Spinal cord (tissue), 9 donors: ENCODE measurements at regions not wholly inside any gene's neighbourhood (a gene's known extent, or its start where the extent isn't known, plus 50 kb on each side); places are given as distances from the start of the nearest gene placed in this dataset.
A peak's percentile ranks its signal among the peaks of the same experiment; 100 is the strongest.
"Not testable (repeated sequence)": the region's sequence is repeated elsewhere in the genome, so short reads cannot be mapped to it uniquely, and the experiment has no call there.

ENCODE experiments used
- DNase-seq, 6 donors: peaks; one replicate each; pipeline versions ENCODE4 v3.0.0 to v3.0.0-alpha.2; 2013 to 2015; ENCODE audit warnings: low spot score in 6 of 6, low read depth in 4 of 6
- H3K27ac ChIP-seq: one replicate; pipeline ENCODE4 v1.5.1; 2013; ENCODE audit warnings: low read depth, low read length, control low read depth
- H3K27me3 ChIP-seq: one replicate; pipeline ENCODE4 v1.6.1; 2013; ENCODE audit warnings: low read length; ENCODE audit not compliant: control insufficient read depth, insufficient read depth
- H3K36me3 ChIP-seq: one replicate; pipeline ENCODE4 v1.6.1; 2013; ENCODE audit warnings: low read length; ENCODE audit not compliant: control insufficient read depth, insufficient read depth
- H3K4me1 ChIP-seq: one replicate; pipeline ENCODE4 v1.6.1; 2013; ENCODE audit warnings: low read length; ENCODE audit not compliant: control insufficient read depth, insufficient read depth
- H3K4me3 ChIP-seq: one replicate; pipeline ENCODE4 v1.5.1; 2013; ENCODE audit warnings: low read depth, low read length, control low read depth
- H3K9me3 ChIP-seq: one replicate; pipeline ENCODE4 v1.6.1; 2013; ENCODE audit warnings: low read length; ENCODE audit not compliant: control insufficient read depth, insufficient read depth
- WGBS: methylation state at CpG from one replicate; pipeline ENCODE4 v1.1.5; 2013; ENCODE audit warnings: missing lambda C conversion rate; ENCODE audit not compliant: insufficient coverage; 5-methylcytosine and 5-hydroxymethylcytosine counted together
- donor health status: healthy.

DNA sequence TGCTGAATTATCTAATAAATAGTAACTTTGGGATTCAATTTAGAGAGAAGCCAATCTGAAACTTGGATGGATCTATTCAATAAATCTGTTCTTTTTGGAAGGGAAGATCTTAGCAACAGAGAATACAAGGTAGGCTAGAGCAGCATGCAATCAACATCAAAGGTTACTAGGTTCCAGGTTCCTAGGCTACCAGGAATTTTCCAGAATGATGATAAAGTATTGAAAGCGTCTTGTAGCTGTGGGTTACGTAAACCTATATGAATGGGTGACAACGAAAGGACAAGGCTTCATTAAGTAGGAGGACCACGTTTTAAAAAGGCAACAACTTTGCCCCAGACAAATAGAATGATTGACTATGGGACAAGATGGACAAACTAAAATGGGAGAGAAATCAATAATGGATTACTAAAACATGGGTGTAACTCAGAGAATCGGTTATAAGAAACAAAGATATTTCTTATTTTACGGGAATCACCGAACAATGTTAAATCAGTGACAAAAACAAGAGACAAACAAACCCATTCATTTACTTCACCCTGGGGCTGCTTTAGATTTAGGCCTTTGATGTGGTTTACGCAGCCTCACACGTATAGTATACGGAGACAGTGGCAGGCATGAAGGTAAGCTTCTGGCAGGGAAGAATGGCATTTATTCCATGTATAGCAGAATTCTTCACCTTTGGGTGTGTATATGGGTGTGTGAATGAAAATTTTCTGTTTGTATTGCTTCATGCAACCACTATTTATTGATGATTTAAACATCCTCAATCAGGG, 732.6 kb upstream of the PABPC4L start:
- no peaks in the 10 kb centered on the region for H3K27me3 ChIP-seq
- H3K4me1 ChIP-seq = no peaks in the 10 kb centered on the region
- no peak for DNase-seq
- H3K4me3 ChIP-seq = no peak overlapping the region
- no peaks in the 10 kb centered on the region for H3K9me3 ChIP-seq
- no peaks in the 10 kb centered on the region for H3K36me3 ChIP-seq
- WGBS = 44% methylated on average over 2 of the region's 10 CpGs
- H3K27ac ChIP-seq = no peak overlapping the region

GRCh38 chr4:134915355-134915754, 713.8 kb upstream of the PABPC4L start:
- Histone ChIP-seq H3K9me3 (no peaks in the 10 kb centered on the region), H3K36me3 (no peaks in the 10 kb centered on the region), H3K27me3 (no peaks in the 10 kb centered on the region), H3K27ac (no peak overlapping the region), H3K4me1 (no peaks in the 10 kb centered on the region), H3K4me3 (no peak overlapping the region)
- DNase-seq = peak in 1 of 6 donors; percentile 54
- WGBS = no CpG with 5 or more reads among the region's 2 CpGs

DNA sequence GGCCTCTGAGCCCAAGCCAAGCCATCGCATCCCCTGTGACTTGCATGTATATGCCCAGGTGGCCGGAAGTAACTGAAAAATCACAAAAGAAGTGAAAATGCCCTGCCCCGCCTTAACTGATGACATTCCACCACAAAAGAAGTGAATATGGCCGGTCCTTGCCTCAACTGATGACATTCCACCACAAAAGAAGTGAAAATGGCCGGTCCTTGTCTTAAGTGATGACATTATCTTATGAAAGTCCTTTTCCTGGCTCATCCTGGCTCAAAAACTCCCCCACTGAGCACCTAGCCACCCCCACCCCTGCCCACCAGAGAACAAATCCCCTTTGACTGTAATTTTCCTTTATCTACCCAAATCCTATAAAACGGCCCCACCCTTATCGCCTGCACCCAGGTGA, 712.7 kb upstream of the PABPC4L start:
- not testable (repeated sequence) for H3K27ac ChIP-seq, H3K27me3 ChIP-seq, H3K36me3 ChIP-seq, H3K4me3 ChIP-seq, H3K4me1 ChIP-seq, H3K9me3 ChIP-seq, DNase-seq
- WGBS = 100% methylated on average over 2 of the region's 7 CpGs

- H3K9me3 ChIP-seq = no peaks in the 10 kb centered on the region
- no peaks in the 10 kb centered on the region for H3K36me3 ChIP-seq
- no peak overlapping the region for H3K4me3 ChIP-seq
- 14% methylated on average over 1 of the region's 2 CpGs for WGBS
- H3K27me3 ChIP-seq = no peaks in the 10 kb centered on the region
- H3K27ac ChIP-seq = no peak overlapping the region
- no peaks in the 10 kb centered on the region for H3K4me1 ChIP-seq
- no peak for DNase-seq
Measured at GRCh38 chr4:134911941-134912340, 710.4 kb upstream of the PABPC4L start.

- Histone ChIP-seq H3K4me1 (no peaks in the 10 kb centered on the region), H3K27ac (no peak overlapping the region), H3K27me3 (no peaks in the 10 kb centered on the region), H3K36me3 (no peaks in the 10 kb centered on the region), H3K9me3 (no peaks in the 10 kb centered on the region), H3K4me3 (no peak overlapping the region)
- peak in 3 of 6 donors; percentile 13 to 75 (median 42) for DNase-seq
- WGBS = no CpG with 5 or more reads among the region's 2 CpGs
Measured at GRCh38 chr4:134906404-134907023, 704.9 kb upstream of the PABPC4L start.

DNA sequence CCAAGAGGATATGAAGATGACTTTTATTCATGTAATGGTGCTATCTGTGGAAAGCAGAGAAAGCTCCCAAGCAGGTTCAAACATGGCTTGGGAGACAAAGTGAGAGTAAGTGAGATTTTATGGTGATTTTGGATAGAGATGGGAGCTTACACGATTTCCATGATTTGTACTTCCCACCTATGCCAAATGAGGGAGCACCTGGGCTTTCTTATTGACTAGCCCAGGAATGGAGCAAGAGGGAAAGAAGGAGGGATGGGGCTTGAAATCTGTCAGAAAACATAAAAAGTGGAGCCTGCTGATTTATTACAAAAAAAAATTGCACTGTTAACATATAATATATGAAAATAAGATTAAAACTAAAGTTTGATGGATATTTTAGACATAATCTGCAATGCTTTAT, 703.5 kb upstream of the PABPC4L start:
- no peaks in the 10 kb centered on the region for H3K36me3 ChIP-seq
- no peak overlapping the region for H3K27ac ChIP-seq
- H3K4me1 ChIP-seq = no peaks in the 10 kb centered on the region
- DNase-seq = no peak
- no CpG with 5 or more reads among the region's 1 CpG for WGBS
- H3K4me3 ChIP-seq = no peak overlapping the region
- H3K27me3 ChIP-seq = no peaks in the 10 kb centered on the region
- H3K9me3 ChIP-seq = no peaks in the 10 kb centered on the region

DNA sequence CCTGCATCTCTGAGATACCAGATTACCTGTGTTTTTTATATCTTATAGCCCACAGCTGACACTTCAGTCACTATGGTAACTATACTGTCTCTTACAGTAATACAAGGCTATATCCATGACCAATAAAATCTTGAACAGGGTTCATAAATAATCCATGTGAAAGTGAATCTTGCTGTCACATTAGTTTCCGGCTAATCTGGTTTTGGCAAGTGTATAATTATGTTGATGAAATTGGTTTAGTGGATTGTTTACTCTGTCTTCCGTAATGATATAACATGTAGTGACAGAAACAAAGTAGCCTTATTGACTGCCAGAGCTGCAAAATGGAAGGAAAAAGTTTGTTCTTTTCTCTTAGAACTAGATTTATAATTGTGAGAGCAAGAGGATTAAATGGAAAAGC, 686.6 kb upstream of the PABPC4L start:
- no CpG with 5 or more reads among the region's 2 CpGs for WGBS
- Histone ChIP-seq H3K36me3 (no peaks in the 10 kb centered on the region), H3K27ac (no peak overlapping the region), H3K27me3 (no peaks in the 10 kb centered on the region), H3K4me1 (no peaks in the 10 kb centered on the region), H3K9me3 (no peaks in the 10 kb centered on the region), H3K4me3 (no peak overlapping the region)
- DNase-seq = peak in 2 of 6 donors; percentile 2 to 8

GRCh38 chr4:134885436-134885835, 683.8 kb upstream of the PABPC4L start:
- 80% methylated on average over 1 of the region's 2 CpGs for WGBS
- Histone ChIP-seq H3K4me1 (no peaks in the 10 kb centered on the region), H3K36me3 (no peaks in the 10 kb centered on the region), H3K9me3 (no peaks in the 10 kb centered on the region), H3K27me3 (no peaks in the 10 kb centered on the region), H3K4me3 (no peak overlapping the region), H3K27ac (no peak overlapping the region)
- DNase-seq = no peak

DNA sequence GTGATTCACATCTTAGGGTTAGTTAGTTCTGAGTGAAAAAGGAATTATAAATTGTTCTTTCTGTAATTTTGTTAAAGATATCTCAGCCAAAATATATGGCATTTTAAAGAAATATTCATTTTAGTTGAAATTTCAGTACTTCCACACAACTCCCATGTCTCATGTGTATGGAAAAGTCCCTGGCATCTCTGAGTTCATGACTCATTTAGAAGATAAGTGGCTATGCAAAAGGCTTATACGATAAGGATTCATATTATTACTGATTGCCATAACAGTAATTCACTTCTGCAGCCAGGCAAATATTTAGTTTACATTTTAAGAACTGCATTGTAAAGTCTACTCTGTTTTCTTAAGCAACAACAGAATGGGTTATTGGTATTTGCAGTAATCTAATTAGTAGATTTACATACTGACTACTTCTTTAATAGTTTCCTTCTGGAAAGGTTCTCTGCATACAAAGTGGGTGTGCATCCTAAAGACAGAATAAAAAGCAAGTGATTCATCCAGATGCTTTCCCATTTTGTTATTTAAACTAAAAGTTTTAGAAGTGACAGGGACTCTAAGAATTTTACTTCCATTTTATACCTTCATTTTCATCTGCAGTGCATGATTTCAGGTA, 682.4 kb upstream of the PABPC4L start:
- Histone ChIP-seq H3K4me1 (no peaks in the 10 kb centered on the region), H3K27ac (no peak overlapping the region), H3K4me3 (no peak overlapping the region), H3K27me3 (no peaks in the 10 kb centered on the region), H3K9me3 (no peaks in the 10 kb centered on the region), H3K36me3 (no peaks in the 10 kb centered on the region)
- no CpG with 5 or more reads among the region's 1 CpG for WGBS
- peak in 1 of 6 donors; percentile 10 for DNase-seq

DNA sequence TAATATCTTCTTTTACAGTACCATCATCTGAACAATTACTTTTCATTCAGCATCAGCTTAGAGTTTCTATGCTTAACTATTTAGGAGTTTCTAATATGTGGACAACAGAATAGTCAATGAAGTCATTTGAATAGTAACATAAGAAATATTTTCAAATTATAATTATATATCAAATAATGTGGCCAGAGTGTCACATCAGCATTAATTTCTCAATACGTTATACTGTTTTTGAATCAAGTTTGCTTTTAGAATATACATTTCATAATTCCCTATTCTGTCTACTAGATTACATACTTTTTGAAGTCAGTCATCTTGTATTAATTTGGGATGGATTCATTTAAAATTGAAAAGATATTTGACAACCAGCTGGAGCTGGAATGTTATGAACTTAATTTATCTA, 677.4 kb upstream of the PABPC4L start:
- WGBS = no CpG with 5 or more reads among the region's 1 CpG
- H3K4me1 ChIP-seq = no peaks in the 10 kb centered on the region
- no peaks in the 10 kb centered on the region for H3K36me3 ChIP-seq
- no peak overlapping the region for H3K27ac ChIP-seq
- H3K27me3 ChIP-seq = no peaks in the 10 kb centered on the region
- no peak for DNase-seq
- H3K9me3 ChIP-seq = peaks cover 2% of the 10 kb centered on the region
- no peak overlapping the region for H3K4me3 ChIP-seq
